Calu3 (cell line): ENCODE measurements at regions not wholly inside any gene's neighbourhood (a gene's known extent, or its start where the extent isn't known, plus 50 kb on each side); places are given as distances from the start of the nearest gene placed in this dataset.

Experiments
- BruUV-seq: library from RNA; stranded (reverse); fragments of 400-500 nt; replicated peaks from 2 replicates; lab custom pipeline; 2021; lab: Mats Ljungman, UMichigan
- CTCF ChIA-PET: fragments of 300-600 bp; sonication (Branson Sonifier 250); formaldehyde crosslinking; loops from one replicate; lab custom pipeline; 2022; ENCODE audit warnings: antibody characterized with exemption; lab: Charles Lee
- DNase-seq: peaks from one replicate; pipeline ENCODE4 v3.0.0; 2022
- H3K27ac Mint-ChIP-seq: one replicate; pipeline ENCODE4 v1.8.0; 2022; ENCODE audit warnings: mixed read lengths; ENCODE audit not compliant: unreplicated experiment
- H3K27me3 Mint-ChIP-seq: one replicate; pipeline ENCODE4 v1.8.0; 2022; ENCODE audit warnings: mixed read lengths; ENCODE audit not compliant: unreplicated experiment
- H3K36me3 Mint-ChIP-seq: one replicate; pipeline ENCODE4 v1.8.0; 2022; ENCODE audit warnings: mild to moderate bottlenecking, moderate library complexity, mixed read lengths; ENCODE audit not compliant: insufficient read depth, unreplicated experiment
- H3K4me1 Mint-ChIP-seq: one replicate; pipeline ENCODE4 v1.8.0; 2022; ENCODE audit warnings: mild to moderate bottlenecking, low read depth, mixed read lengths; ENCODE audit not compliant: unreplicated experiment
- H3K4me3 Mint-ChIP-seq: one replicate; pipeline ENCODE4 v1.8.0; 2022; ENCODE audit warnings: mild to moderate bottlenecking, low read depth, moderate library complexity, mixed read lengths; ENCODE audit not compliant: unreplicated experiment
- H3K9me3 Mint-ChIP-seq: one replicate; pipeline ENCODE4 v1.8.0; 2022; ENCODE audit warnings: low read depth, mixed read lengths; ENCODE audit not compliant: unreplicated experiment
- CTCF ChIP-seq: fragments of 200-600 bp; IDR thresholded peaks from one replicate; pipeline ENCODE4 v1.8.0; 2022; ENCODE audit warnings: antibody characterized with exemption; ENCODE audit not compliant: unreplicated experiment
- intact Hi-C: fragments of 100-400 bp; cut with micrococcal nuclease; formaldehyde crosslinking; loops from one replicate; pipeline ENCODE4 v1.10.0; 2022; ENCODE audit not compliant: unreplicated experiment

- no peak for TF ChIP-seq CTCF
- no peaks in the 10 kb centered on the region for H3K4me1 Mint-ChIP-seq
Measured at GRCh38 chr13:72151241-72151640, 284.2 kb upstream of the DACH1 start.

GRCh38 chr13:72150502-72150901 is 283.5 kb upstream of the DACH1 start:
- no peaks in the 10 kb centered on the region for H3K36me3 Mint-ChIP-seq
- CTCF ChIA-PET = no interaction called here
- intact Hi-C loops = no loop called here
- no peak overlapping the region for H3K27ac Mint-ChIP-seq
- H3K27me3 Mint-ChIP-seq = no peaks in the 10 kb centered on the region
- H3K4me1 Mint-ChIP-seq = no peaks in the 10 kb centered on the region
- no peak for DNase-seq
- no peak overlapping the region for H3K4me3 Mint-ChIP-seq
- H3K9me3 Mint-ChIP-seq = no peaks in the 10 kb centered on the region
- no TSS peak for BruUV-seq
- no peak for TF ChIP-seq CTCF

More at GRCh38 chr13:72151241-72151640, 284.2 kb upstream of the DACH1 start:
- no TSS peak for BruUV-seq
- H3K4me3 Mint-ChIP-seq = no peak overlapping the region
- intact Hi-C loops = no loop called here
- H3K36me3 Mint-ChIP-seq = no peaks in the 10 kb centered on the region
- no peaks in the 10 kb centered on the region for H3K27me3 Mint-ChIP-seq
- CTCF ChIA-PET = no interaction called here
- H3K27ac Mint-ChIP-seq = no peak overlapping the region
- no peak for DNase-seq
- H3K9me3 Mint-ChIP-seq = no peaks in the 10 kb centered on the region

- Mint-ChIP-seq H3K27ac (no peak overlapping the region), H3K4me3 (no peak overlapping the region), H3K36me3 (no peaks in the 10 kb centered on the region), H3K4me1 (no peaks in the 10 kb centered on the region), H3K9me3 (no peaks in the 10 kb centered on the region), H3K27me3 (no peaks in the 10 kb centered on the region)
- intact Hi-C loops = no loop called here
- DNase-seq = no peak
- TF ChIP-seq CTCF = no peak
- no TSS peak for BruUV-seq
- CTCF ChIA-PET = no interaction called here
Measured at GRCh38 chr13:72149701-72150100, 282.7 kb upstream of the DACH1 start.

GRCh38 chr13:72146816-72147215 is 279.8 kb upstream of the DACH1 start:
- no peaks in the 10 kb centered on the region for H3K4me1 Mint-ChIP-seq
- intact Hi-C loops = no loop called here
- H3K36me3 Mint-ChIP-seq = no peaks in the 10 kb centered on the region
- CTCF ChIA-PET = no interaction called here
- no peak for DNase-seq
- no peak overlapping the region for H3K4me3 Mint-ChIP-seq
- TF ChIP-seq CTCF = no peak
- no peak overlapping the region for H3K27ac Mint-ChIP-seq
- BruUV-seq = no TSS peak
- H3K27me3 Mint-ChIP-seq = no peaks in the 10 kb centered on the region
- H3K9me3 Mint-ChIP-seq = no peaks in the 10 kb centered on the region

GRCh38 chr13:72145383-72145782 is 278.4 kb upstream of the DACH1 start:
- DNase-seq = no peak
- H3K27me3 Mint-ChIP-seq = no peaks in the 10 kb centered on the region
- no peak overlapping the region for H3K27ac Mint-ChIP-seq
- no peak for TF ChIP-seq CTCF
- H3K36me3 Mint-ChIP-seq = no peaks in the 10 kb centered on the region
- no TSS peak for BruUV-seq
- CTCF ChIA-PET = interaction anchor here (0.7 kb wide), 1 partner anchor 19 kb away, joined by 3 read pairs; no protein-coding TSS in a partner anchor
- no peaks in the 10 kb centered on the region for H3K4me1 Mint-ChIP-seq
- no peaks in the 10 kb centered on the region for H3K9me3 Mint-ChIP-seq
- no peak overlapping the region for H3K4me3 Mint-ChIP-seq
- intact Hi-C loops = no loop called here
